ENCODE measurements at regions not wholly inside any gene's neighbourhood (a gene's known extent, or its start where the extent isn't known, plus 50 kb on each side); places are given as distances from the start of the nearest gene placed in this dataset.
"Not testable (repeated sequence)": the region's sequence is repeated elsewhere in the genome, so short reads cannot be mapped to it uniquely, and the experiment has no call there.

- not testable (repeated sequence) for TF ChIP-seq POLR2A (IDR thresholded peaks at IDR 0.05; ENCODE audit: low read length); GATA1 (IDR thresholded peaks at IDR 0.05; ENCODE audit: low read depth, low read length)
These were observed 81.0 kb upstream of the RPRML start for GRCh38 chr17:47060005-47060404.

Measured in erythroblast (primary cell).